Choroid plexus epithelial cell (primary cell): ENCODE measurements at regions not wholly inside any gene's neighbourhood (a gene's known extent, or its start where the extent isn't known, plus 50 kb on each side); places are given as distances from the start of the nearest gene placed in this dataset.
A peak's percentile ranks its signal among the peaks of the same experiment; 100 is the strongest.

Source experiments
- DNase-seq: peaks from one replicate; pipeline ENCODE4 v3.0.0-alpha.2; 2010; ENCODE audit warnings: low read depth
- H3K4me3 ChIP-seq: 2 replicates; pipeline ENCODE4 v1.5.1; 2011; ENCODE audit warnings: low read depth, mild to moderate bottlenecking, control low read depth, low read length, moderate library complexity
- TF ChIP-seq, protein P1 (sequence below): conservative IDR thresholded peaks from 2 replicates; pipeline ENCODE4 v1.5.1; 2011; ENCODE audit warnings: low read depth, mild to moderate bottlenecking, control low read depth, inconsistent platforms, low read length, moderate library complexity

GRCh38 chr12:59010941-59011340 is 90.6 kb upstream of the LRIG3 start:
- TF ChIP-seq, protein P1, sequence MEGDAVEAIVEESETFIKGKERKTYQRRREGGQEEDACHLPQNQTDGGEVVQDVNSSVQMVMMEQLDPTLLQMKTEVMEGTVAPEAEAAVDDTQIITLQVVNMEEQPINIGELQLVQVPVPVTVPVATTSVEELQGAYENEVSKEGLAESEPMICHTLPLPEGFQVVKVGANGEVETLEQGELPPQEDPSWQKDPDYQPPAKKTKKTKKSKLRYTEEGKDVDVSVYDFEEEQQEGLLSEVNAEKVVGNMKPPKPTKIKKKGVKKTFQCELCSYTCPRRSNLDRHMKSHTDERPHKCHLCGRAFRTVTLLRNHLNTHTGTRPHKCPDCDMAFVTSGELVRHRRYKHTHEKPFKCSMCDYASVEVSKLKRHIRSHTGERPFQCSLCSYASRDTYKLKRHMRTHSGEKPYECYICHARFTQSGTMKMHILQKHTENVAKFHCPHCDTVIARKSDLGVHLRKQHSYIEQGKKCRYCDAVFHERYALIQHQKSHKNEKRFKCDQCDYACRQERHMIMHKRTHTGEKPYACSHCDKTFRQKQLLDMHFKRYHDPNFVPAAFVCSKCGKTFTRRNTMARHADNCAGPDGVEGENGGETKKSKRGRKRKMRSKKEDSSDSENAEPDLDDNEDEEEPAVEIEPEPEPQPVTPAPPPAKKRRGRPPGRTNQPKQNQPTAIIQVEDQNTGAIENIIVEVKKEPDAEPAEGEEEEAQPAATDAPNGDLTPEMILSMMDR, result no peak
- DNase-seq, result no peak

GRCh38 chr12:59010118-59010517 is 89.8 kb upstream of the LRIG3 start:
- H3K4me3 ChIP-seq, result no peak overlapping the region
- TF ChIP-seq, protein P1, result no peak
- DNase-seq, result no peak

More at GRCh38 chr12:59010941-59011340, 90.6 kb upstream of the LRIG3 start:
- no peak overlapping the region for H3K4me3 ChIP-seq

DNA sequence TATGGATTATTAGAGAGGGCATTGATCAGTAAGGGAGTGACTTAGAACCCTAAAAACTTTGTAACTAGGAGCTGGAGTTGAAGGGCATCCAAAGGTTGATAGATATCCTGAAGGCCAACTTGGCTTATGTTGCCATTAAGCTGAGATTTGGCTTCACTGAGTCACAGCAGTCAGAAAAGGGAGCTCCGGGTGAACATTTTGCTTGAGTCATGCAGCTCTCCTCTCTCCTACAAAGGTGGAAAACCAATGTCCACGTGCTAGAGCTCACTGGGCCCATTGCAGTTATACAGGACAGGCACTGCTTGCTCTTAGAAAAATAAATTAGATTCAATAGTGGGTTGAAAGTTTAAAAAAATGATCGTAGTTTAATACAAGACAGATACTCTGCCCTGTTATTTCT is 87.3 kb upstream of the LRIG3 start:
- TF ChIP-seq, protein P1, result no peak
- DNase-seq, result no peak
- H3K4me3 ChIP-seq, result no peak overlapping the region

DNA sequence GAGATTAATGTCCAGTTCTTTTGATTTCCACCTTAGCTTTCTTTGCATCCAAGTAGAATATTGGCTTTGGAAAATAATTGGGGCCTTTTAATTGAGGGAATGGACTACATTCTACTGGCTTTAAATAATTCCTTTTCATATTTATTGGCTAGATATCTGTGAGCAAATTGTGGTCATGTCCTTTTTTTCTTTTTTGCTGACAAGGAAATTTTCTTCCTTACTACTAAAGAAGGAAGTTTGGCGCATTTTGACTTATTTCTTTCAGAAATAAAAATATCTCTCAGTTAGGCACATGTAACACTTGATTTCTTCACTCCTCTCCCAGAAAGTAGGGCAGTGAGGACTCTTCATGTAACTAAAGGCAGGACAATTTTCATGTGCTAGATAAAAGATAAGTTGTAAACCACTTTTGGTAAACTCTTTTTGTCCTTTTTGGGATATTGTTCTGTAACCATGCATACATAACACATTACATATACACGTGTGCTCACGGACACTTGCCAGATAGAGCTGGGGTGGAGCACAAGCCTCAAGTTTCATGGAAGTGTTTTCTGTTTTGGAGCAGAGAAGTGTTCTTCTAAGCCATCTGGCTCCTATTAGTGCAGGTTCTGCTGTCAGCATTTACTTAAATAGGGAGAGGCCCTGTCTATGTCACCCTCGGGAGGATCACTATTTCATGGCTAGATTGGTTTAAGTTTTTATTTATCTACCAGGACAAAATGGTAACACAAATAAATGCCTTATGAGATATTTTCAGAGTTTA is 85.1 kb upstream of the LRIG3 start:
- DNase-seq, result peak; percentile 41
- TF ChIP-seq, protein P1, result no peak
- no peak overlapping the region for H3K4me3 ChIP-seq

DNA sequence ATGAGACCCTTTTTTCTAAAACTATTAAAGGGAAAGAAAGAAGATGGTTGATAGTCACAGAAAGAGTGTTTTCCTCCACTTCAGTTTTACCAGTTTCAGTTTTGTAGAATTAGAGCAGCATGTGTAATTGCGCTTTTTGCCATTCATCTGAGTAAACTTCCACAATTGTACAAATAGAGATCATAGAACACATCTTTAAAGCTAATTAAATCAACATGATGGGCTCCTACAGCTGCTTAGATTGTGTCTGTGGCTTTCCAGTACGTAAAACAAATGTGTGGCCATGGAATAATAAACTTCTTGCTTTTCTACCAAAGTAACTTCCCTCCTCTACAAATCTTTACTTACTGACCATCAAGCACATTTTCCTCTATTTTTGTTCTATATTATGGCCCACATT is 84.2 kb upstream of the LRIG3 start:
- H3K4me3 ChIP-seq, result no peak overlapping the region
- TF ChIP-seq, protein P1, result no peak
- DNase-seq, result no peak

GRCh38 chr12:58995666-58996363 is 75.5 kb upstream of the LRIG3 start:
- TF ChIP-seq, protein P1, result no peak
- no peak overlapping the region for H3K4me3 ChIP-seq
- no peak for DNase-seq
